Parathyroid adenoma (tissue), 2 donors: ENCODE measurements at regions not wholly inside any gene's neighbourhood (a gene's known extent, or its start where the extent isn't known, plus 50 kb on each side); places are given as distances from the start of the nearest gene placed in this dataset.

ENCODE experiments used
- H2AFZ ChIP-seq: fragments of 300-600 bp; sonication (generic); one replicate; pipeline ENCODE4 v1.7.0; 2017; ENCODE audit warnings: antibody characterized with exemption, mild to moderate bottlenecking
- H3K27ac ChIP-seq: fragments of 300-600 bp; sonication (generic); one replicate; pipeline ENCODE4 v1.7.0; 2017
- H3K27me3 ChIP-seq: fragments of 300-600 bp; sonication (generic); one replicate; pipeline ENCODE4 v1.7.0; 2017; ENCODE audit warnings: low read length; ENCODE audit not compliant: control insufficient read depth, insufficient read depth
- H3K36me3 ChIP-seq: fragments of 300-600 bp; sonication (generic); one replicate; pipeline ENCODE4 v1.7.0; 2017; ENCODE audit warnings: low read length; ENCODE audit not compliant: control insufficient read depth, insufficient read depth
- H3K4me1 ChIP-seq: fragments of 300-600 bp; sonication (generic); one replicate; pipeline ENCODE4 v1.7.0; 2017; ENCODE audit warnings: control low read depth
- H3K4me2 ChIP-seq: fragments of 300-600 bp; sonication (generic); one replicate; pipeline ENCODE4 v1.7.0; 2017; ENCODE audit warnings: low read length
- H3K4me3 ChIP-seq: fragments of 300-600 bp; sonication (generic); one replicate; pipeline ENCODE4 v1.7.0; 2017; ENCODE audit warnings: low read depth, low read length
- H3K79me2 ChIP-seq: fragments of 300-600 bp; sonication (generic); one replicate; pipeline ENCODE4 v1.7.0; 2017; ENCODE audit warnings: control low read depth
- H3K9ac ChIP-seq: fragments of 300-600 bp; sonication (generic); one replicate; pipeline ENCODE4 v1.7.0; 2017; ENCODE audit warnings: mild to moderate bottlenecking
- H3K9me3 ChIP-seq: fragments of 300-600 bp; sonication (generic); one replicate; pipeline ENCODE4 v1.7.0; 2017; ENCODE audit warnings: low read length; ENCODE audit not compliant: control insufficient read depth
- TF ChIP-seq, protein P1 (sequence below): fragments of 300-600 bp; sonication (generic); IDR thresholded peaks from one replicate; pipeline ENCODE4 v1.7.0; 2017; ENCODE audit warnings: antibody characterized with exemption, mild to moderate bottlenecking
- donor health status: primary hyperparathyroidism.

DNA sequence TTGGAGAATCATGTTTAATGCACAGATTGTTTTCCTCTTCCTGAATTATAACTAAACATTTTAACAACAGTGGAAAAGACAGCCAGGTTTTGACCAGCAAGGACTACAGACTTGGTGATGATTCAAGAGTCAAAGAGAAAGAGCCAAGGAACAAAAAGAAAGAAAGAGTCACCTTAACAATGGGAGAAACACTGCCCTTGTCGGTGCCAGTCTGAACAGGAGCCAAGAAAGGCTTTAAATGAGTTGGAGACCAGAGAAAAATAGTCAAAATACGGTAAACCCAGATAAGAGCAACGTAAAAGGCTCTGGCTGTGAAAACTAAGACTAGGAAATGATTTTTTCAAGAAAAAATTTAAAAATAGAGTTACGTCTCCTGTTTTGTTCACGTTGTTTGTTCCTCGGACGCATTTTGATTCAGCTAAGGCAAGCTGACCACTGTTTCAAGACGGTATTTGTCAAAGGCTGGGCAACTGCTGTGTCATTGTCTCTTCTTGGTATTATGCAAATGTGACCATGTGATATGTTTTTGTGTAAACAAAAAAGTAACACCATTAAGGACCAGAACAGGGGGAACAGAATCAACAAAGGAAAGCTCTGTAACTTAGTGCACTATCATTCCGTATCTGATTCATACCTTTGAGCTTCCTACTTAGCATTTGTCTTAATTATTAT is 634.5 kb downstream of the LIG4 start:
- Histone ChIP-seq H3K27ac (no peak overlapping the region), H3K9ac (no peak overlapping the region), H3K4me2 (no peak overlapping the region), H3K36me3 (no peaks in the 10 kb centered on the region), H3K27me3 (no peaks in the 10 kb centered on the region), H3K79me2 (no peaks in the 10 kb centered on the region), H3K4me1 (no peaks in the 10 kb centered on the region), H3K4me3 (no peak overlapping the region), H2AFZ (no peak overlapping the region), H3K9me3 (no peaks in the 10 kb centered on the region)
- TF ChIP-seq, protein P1, sequence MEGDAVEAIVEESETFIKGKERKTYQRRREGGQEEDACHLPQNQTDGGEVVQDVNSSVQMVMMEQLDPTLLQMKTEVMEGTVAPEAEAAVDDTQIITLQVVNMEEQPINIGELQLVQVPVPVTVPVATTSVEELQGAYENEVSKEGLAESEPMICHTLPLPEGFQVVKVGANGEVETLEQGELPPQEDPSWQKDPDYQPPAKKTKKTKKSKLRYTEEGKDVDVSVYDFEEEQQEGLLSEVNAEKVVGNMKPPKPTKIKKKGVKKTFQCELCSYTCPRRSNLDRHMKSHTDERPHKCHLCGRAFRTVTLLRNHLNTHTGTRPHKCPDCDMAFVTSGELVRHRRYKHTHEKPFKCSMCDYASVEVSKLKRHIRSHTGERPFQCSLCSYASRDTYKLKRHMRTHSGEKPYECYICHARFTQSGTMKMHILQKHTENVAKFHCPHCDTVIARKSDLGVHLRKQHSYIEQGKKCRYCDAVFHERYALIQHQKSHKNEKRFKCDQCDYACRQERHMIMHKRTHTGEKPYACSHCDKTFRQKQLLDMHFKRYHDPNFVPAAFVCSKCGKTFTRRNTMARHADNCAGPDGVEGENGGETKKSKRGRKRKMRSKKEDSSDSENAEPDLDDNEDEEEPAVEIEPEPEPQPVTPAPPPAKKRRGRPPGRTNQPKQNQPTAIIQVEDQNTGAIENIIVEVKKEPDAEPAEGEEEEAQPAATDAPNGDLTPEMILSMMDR = no peak

DNA sequence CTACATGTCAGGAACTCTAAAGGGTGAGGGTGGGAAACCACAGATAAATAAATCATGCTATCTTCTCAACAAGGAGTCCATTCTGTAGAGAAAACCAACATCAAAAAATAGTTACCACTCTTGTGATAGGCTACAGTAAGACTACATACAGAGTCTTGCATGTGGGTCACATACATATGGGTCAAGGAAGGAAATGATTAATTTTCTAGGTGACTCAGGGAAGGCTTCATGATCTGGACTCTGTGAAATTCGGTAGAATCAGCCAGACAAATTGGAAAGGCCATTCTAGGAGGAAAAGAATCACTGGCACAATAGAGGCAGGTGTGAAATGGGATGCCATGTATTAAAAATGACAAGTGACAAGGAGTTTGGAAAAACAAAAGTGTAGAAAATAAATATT is 638.9 kb downstream of the LIG4 start:
- Histone ChIP-seq H3K4me1 (no peaks in the 10 kb centered on the region), H3K4me2 (no peak overlapping the region), H3K9me3 (no peaks in the 10 kb centered on the region), H3K9ac (no peak overlapping the region), H3K36me3 (no peaks in the 10 kb centered on the region), H3K27me3 (no peaks in the 10 kb centered on the region), H3K27ac (no peak overlapping the region), H3K4me3 (no peak overlapping the region), H2AFZ (no peak overlapping the region), H3K79me2 (no peaks in the 10 kb centered on the region)
- TF ChIP-seq, protein P1 = no peak

DNA sequence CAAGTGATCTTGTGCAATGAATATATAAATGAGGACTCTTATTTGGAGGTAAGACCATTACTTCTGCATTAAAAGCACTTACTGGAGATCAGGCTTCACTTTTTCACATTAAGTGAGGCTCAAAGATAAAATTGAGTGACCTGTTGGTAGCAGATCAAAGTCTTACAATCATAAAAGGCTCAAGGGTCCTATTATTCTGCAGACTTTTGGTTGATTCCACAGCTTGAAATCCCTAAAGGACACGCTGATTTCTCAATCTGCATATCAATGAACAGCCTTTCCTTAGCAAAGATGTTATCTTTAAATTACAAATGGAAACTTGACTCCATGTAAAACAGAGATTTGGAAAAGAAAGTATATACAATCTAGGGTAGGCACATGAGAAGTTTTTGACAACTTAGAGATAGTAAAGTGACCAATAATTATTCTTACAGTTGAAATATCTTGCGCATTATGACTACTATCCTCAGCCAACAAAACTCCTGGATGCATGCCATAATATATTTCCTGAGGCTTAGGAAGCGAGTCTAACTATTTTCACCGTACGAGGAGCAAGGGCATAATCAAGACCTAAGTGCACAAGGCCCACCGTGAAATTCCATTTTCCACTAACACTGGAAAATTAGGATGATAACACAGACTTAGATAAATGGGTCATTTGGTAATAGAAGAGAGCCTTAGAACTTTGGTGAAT is 640.7 kb downstream of the LIG4 start:
- H3K27me3 ChIP-seq = no peaks in the 10 kb centered on the region
- TF ChIP-seq, protein P1 = no peak
- no peak overlapping the region for H2AFZ ChIP-seq
- H3K9ac ChIP-seq = no peak overlapping the region
- H3K9me3 ChIP-seq = no peaks in the 10 kb centered on the region
- H3K4me2 ChIP-seq = no peak overlapping the region
- H3K36me3 ChIP-seq = no peaks in the 10 kb centered on the region
- H3K4me1 ChIP-seq = no peaks in the 10 kb centered on the region
- H3K79me2 ChIP-seq = no peaks in the 10 kb centered on the region
- no peak overlapping the region for H3K4me3 ChIP-seq
- H3K27ac ChIP-seq = no peak overlapping the region

DNA sequence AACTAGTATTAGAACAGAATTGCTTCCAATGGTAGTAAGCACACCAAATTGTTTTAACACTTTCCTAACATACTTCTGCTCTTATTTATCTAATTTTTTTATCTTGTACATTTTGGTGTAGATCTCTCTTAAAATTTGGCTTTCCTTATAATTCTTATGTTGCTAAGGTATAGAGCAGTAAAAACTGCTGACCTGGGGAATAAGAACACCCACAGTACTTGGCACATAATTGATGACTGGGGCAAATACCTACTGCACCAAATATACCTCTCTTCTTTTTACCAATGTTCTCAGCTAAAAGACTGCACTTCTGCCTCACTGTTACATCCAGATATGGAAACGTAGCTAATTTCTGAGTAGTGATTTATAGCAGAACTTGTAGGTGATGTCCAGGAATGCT is 642.2 kb downstream of the LIG4 start:
- Histone ChIP-seq H3K4me2 (no peak overlapping the region), H3K9ac (no peak overlapping the region), H3K27me3 (no peaks in the 10 kb centered on the region), H3K9me3 (no peaks in the 10 kb centered on the region), H3K79me2 (no peaks in the 10 kb centered on the region), H3K36me3 (no peaks in the 10 kb centered on the region), H2AFZ (no peak overlapping the region), H3K4me3 (no peak overlapping the region), H3K27ac (no peak overlapping the region), H3K4me1 (no peaks in the 10 kb centered on the region)
- TF ChIP-seq, protein P1 = no peak

DNA sequence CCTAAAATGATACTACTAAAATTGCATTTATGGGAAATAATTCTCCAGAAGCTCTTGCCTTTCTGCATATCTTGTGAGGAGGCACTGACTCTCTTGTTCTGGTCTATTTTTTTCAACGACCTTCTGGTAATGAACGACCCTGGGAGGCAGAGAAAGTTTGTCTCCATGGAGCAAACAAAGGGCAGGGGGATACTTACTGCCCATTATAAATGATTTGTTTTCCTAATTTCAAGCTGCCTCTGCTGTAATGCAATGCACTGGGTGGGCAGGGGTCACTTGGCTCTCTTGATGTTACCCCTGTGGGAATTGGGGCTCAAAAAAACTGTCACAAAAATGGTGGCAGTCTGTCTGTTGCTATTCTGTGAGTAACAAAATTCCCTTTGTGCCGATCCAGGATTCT is 643.2 kb downstream of the LIG4 start:
- Histone ChIP-seq H3K4me3 (no peak overlapping the region), H3K79me2 (no peaks in the 10 kb centered on the region), H3K4me1 (no peaks in the 10 kb centered on the region), H3K9me3 (no peaks in the 10 kb centered on the region), H3K27ac (no peak overlapping the region), H3K9ac (no peak overlapping the region), H2AFZ (no peak overlapping the region), H3K36me3 (no peaks in the 10 kb centered on the region), H3K27me3 (no peaks in the 10 kb centered on the region), H3K4me2 (no peak overlapping the region)
- TF ChIP-seq, protein P1 = no peak
